ENCODE measurements at regions not wholly inside any gene's neighbourhood (a gene's known extent, or its start where the extent isn't known, plus 50 kb on each side); places are given as distances from the start of the nearest gene placed in this dataset.

- H3K27me3 Mint-ChIP-seq (ENCODE audit: low read depth) = no peaks in the 10 kb centered on the region
- ChIA-PET CTCF (no interaction called here), POLR2A (no interaction called here)
- peak; percentile 25 for DNase-seq (ENCODE audit: low spot score)
- H3K9me3 Mint-ChIP-seq = peaks cover 14% of the 10 kb centered on the region
- H3K4me1 Mint-ChIP-seq = peaks cover 4% of the 10 kb centered on the region
- H3K4me3 Mint-ChIP-seq = no peak overlapping the region
- peak; percentile 73 for ATAC-seq
- no peaks in the 10 kb centered on the region for H3K36me3 Mint-ChIP-seq
- H3K27ac Mint-ChIP-seq = no peak overlapping the region
- TF ChIP-seq ZNF423 (CRISPR knock-in tag; IDR thresholded peaks at IDR 0.05) (no peak), SP1 (CRISPR knock-in tag; conservative IDR thresholded peaks at IDR 0.05) (no peak), USF1 (CRISPR knock-in tag; IDR thresholded peaks at IDR 0.05) (no peak), FOXK1 (CRISPR knock-in tag; IDR thresholded peaks at IDR 0.05) (no peak), TEAD4 (CRISPR knock-in tag; IDR thresholded peaks at IDR 0.05) (no peak), ATF1 (CRISPR knock-in tag; IDR thresholded peaks at IDR 0.05) (no peak), FOXJ3 (CRISPR knock-in tag; IDR thresholded peaks at IDR 0.05; ENCODE audit: borderline replicate concordance) (no peak), PRDM15 (CRISPR knock-in tag; IDR thresholded peaks at IDR 0.05) (no peak), NFE2L1 (CRISPR knock-in tag; IDR thresholded peaks at IDR 0.05) (no peak), ZNF263 (CRISPR knock-in tag; IDR thresholded peaks at IDR 0.05; ENCODE audit: low read depth) (no peak), ATF6 (CRISPR knock-in tag; IDR thresholded peaks at IDR 0.05) (no peak), ZBTB21 (CRISPR knock-in tag; IDR thresholded peaks at IDR 0.05; ENCODE audit: borderline replicate concordance) (no peak), MAX (CRISPR knock-in tag; IDR thresholded peaks at IDR 0.05) (no peak), JUN (CRISPR knock-in tag; IDR thresholded peaks at IDR 0.05) (no peak), ZNF317 (CRISPR knock-in tag; IDR thresholded peaks at IDR 0.05; ENCODE audit: borderline replicate concordance, low read depth) (no peak), JAZF1 (CRISPR knock-in tag; IDR thresholded peaks at IDR 0.05) (no peak), CTCF (IDR thresholded peaks at IDR 0.05) (no peak), CREB1 (CRISPR knock-in tag; IDR thresholded peaks at IDR 0.05) (no peak)
These were observed 440.4 kb upstream of the RIOK2 start for GRCh38 chr5:97623441-97623840.

- no peaks in the 10 kb centered on the region for H3K36me3 Mint-ChIP-seq
- H3K4me1 Mint-ChIP-seq = peaks cover 4% of the 10 kb centered on the region
- CTCF ChIA-PET = no interaction called here
- POLR2A ChIA-PET = no interaction called here
- no peaks in the 10 kb centered on the region for H3K27me3 Mint-ChIP-seq (ENCODE audit: low read depth)
- no peak overlapping the region for H3K27ac Mint-ChIP-seq
- peaks cover under 1% of the 10 kb centered on the region; the same call in 1 of the 2 replicates for H3K9me3 Mint-ChIP-seq
- no peak for ATAC-seq
- DNase-seq (ENCODE audit: low spot score) = no peak
- H3K4me3 Mint-ChIP-seq = no peak overlapping the region
- TF ChIP-seq ESRRA (CRISPR knock-in tag; IDR thresholded peaks at IDR 0.05; ENCODE audit: borderline replicate concordance) (no peak), AFF4 (CRISPR knock-in tag; IDR thresholded peaks at IDR 0.05; ENCODE audit: borderline replicate concordance) (no peak), ETV6 (CRISPR knock-in tag; IDR thresholded peaks at IDR 0.05) (no peak), GABPB1 (CRISPR knock-in tag; IDR thresholded peaks at IDR 0.05) (no peak), NFYB (CRISPR knock-in tag; conservative IDR thresholded peaks at IDR 0.05; ENCODE audit: low read depth) (no peak), JUN (CRISPR knock-in tag; IDR thresholded peaks at IDR 0.05) (no peak), IRF2 (CRISPR knock-in tag; IDR thresholded peaks at IDR 0.05; ENCODE audit: borderline replicate concordance, low read depth) (no peak), KAT7 (CRISPR knock-in tag; IDR thresholded peaks at IDR 0.05; ENCODE audit: borderline replicate concordance) (no peak), ZBTB21 (CRISPR knock-in tag; IDR thresholded peaks at IDR 0.05; ENCODE audit: borderline replicate concordance) (no peak), CREM (CRISPR knock-in tag; IDR thresholded peaks at IDR 0.05) (no peak)
These were observed 441.8 kb upstream of the RIOK2 start for GRCh38 chr5:97624886-97625285.

Measured in WTC11 (cell line).